ENCODE measurements at regions not wholly inside any gene's neighbourhood (a gene's known extent, or its start where the extent isn't known, plus 50 kb on each side); places are given as distances from the start of the nearest gene placed in this dataset.

- no peak for DNase-seq
These were observed 149.2 kb upstream of the REG3G start for GRCh38 chr2:78876316-78876688.

- DNase-seq: no peak
These were observed 138.1 kb upstream of the REG3G start for GRCh38 chr2:78887446-78887845.

GRCh38 chr2:78890935-78891334, 134.6 kb upstream of the REG3G start:
- DNase-seq: no peak

GRCh38 chr2:78892295-78892694, 133.2 kb upstream of the REG3G start:
- no peak for DNase-seq

- DNase-seq: no peak
These were observed 130.5 kb upstream of the REG3G start for GRCh38 chr2:78895022-78895421.

GRCh38 chr2:78896536-78896935, 129.0 kb upstream of the REG3G start:
- DNase-seq: no peak

GRCh38 chr2:78907089-78907488, 118.4 kb upstream of the REG3G start:
- no peak for DNase-seq

- DNase-seq: no peak
These were observed 116.5 kb upstream of the REG3G start for GRCh38 chr2:78908973-78909372.

GRCh38 chr2:78910376-78910775, 115.1 kb upstream of the REG3G start:
- no peak for DNase-seq

- no peak for DNase-seq
These were observed 112.2 kb upstream of the REG3G start for GRCh38 chr2:78913257-78913656.

GRCh38 chr2:78925258-78925657, 100.2 kb upstream of the REG3G start:
- DNase-seq: no peak

- no peak for DNase-seq
These were observed 97.0 kb upstream of the REG3G start for GRCh38 chr2:78928502-78928901.

- no peak for DNase-seq
These were observed 84.5 kb upstream of the REG3G start for GRCh38 chr2:78940998-78941397.

GRCh38 chr2:78941751-78942150, 83.8 kb upstream of the REG3G start:
- DNase-seq: no peak

GRCh38 chr2:78963881-78964280, 61.6 kb upstream of the REG3G start:
- no peak for DNase-seq

GRCh38 chr2:78967294-78967693, 58.2 kb upstream of the REG3G start:
- DNase-seq: no peak

- no peak for DNase-seq
These were observed 51.9 kb upstream of the REG3G start for GRCh38 chr2:78973630-78974029.
